ENCODE measurements at regions not wholly inside any gene's neighbourhood (a gene's known extent, or its start where the extent isn't known, plus 50 kb on each side); places are given as distances from the start of the nearest gene placed in this dataset.

DNA sequence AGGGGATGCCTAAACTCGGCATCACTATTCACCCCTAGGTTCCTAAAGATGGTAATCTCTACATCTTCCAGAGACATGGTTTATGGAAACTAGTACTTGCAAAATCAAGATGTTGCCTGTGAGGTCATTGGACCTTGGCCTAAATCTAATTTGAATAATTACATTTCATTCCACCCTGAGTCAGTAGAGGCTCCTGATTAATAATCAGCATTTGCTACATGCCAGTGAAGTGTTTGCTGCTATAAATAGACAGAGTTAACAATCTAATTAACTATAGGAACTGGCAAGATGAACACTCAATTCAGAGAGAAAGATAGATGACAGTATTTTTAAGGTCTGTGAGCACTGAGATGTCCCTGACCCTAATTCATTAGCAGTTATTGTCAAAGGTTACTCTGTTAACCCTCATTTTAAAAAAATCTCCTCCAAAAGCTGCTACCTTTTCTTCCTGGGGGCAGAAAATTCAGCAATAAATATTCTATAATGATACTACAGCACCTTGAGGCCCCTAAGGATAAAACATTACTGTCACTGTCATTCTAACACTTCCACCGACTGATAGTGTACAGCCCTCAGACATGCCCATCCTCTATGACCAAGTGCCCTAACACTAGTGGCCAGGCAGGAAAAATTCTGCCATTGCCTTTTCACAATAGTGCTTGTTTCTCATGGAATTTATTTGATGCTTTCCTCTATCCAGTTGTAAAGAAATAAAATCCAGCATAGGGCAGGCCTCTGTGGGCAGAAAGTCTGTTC, 65.7 kb upstream of the CCDC196 start:
- DNase-seq (ENCODE audit: low spot score) = no peak

DNA sequence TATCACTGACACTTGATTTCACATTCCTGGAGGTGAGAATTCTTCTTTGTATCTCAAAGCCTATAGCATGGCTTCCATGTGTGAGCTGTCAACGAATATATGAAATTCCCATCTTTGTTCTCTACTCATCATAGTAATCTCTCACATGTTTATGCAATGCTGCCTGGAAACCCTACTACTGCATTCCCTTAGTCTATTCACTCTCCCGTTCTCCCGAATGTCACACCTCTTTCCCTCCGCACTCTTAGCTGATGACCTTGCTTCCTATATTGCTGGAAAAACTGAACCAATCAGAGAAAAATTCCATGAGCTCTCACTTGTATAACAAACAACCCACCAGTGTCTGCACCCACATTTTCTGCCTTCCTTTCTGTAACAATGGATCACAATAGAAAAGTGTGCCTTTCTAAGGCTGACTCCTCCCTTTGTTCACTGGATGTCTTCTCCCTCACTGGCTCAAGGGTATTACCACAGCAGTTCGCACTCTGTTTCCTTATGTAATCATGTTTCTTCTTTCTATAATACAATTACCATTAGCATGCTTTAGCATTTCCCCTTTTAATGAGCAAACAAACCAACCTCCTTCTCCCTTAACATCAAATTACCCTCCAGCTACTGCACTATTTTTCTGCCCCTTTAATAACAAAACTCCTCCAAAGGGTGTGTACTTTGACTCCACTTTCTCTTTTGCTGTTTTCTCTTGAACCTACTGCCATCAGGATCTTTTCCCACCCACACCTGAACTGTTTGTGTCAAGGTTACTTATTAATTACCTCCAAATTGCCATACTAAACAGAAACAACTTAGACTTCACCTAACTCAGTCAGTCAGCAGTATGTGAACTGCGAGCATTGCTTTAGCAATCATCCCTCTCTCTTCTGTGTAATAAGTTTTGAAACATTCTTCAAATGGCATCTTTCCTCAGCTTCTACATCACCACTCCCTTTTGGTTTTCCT, 63.9 kb upstream of the CCDC196 start:
- DNase-seq (ENCODE audit: low spot score) = no peak

DNA sequence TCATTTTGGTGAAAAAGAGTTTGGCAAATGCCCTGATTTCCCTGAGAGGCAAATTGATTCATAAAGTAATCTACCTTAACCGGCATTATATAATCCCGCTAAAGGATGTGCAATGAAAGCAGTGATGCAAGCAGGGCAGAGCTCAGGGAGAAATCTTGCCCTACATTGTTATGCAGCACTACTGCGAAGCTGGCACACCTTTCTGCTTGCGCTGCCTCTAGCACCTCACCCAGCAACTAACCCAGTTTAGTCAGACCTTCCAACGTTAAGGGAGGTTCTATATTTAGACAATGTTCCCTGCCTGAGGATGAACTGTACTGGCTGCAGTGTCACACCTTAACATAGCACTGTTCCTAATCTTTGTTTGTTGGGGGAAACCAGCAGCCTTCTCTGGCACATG, 60.8 kb upstream of the CCDC196 start:
- DNase-seq (ENCODE audit: low spot score) = no peak

DNA sequence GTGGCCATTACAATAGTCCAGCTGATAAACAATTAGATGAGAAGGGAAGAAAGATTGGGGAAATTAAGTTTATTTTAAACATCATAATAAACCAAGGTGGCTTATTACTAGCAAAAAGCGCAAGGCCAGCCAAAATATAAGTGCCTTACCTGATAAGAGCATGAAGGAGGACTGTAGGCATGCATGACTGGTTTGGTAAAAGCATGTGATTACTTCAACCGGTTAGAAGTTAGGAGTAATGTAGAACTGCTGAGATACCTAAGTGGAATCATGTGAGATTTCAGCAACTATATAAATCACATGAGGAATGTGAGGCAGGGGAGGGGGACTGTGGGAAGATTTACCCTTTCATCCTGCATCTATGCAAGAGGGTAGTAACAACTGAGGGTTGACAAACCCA, 59.7 kb upstream of the CCDC196 start:
- DNase-seq (ENCODE audit: low spot score) = no peak

DNA sequence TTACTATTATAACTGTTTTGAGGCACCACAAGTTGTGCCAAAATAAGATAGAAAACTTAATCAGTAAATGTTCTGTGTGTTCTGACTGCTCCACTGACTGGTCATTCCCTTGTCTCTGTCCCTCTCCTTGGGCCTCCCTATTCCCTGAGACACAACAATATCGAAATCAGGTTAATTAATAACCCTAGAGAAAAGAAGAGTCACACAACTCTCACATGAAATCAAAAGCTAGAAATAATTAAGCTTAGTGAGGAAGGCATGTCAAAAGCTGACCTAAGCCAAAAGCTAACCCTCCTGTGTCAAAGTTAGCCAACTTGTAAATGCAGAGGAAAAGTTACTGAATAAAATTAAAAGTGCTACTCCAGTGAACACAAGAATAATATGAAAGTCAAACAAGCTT, 53.8 kb upstream of the CCDC196 start:
- no peak for DNase-seq (ENCODE audit: low spot score)

- no peak for DNase-seq (ENCODE audit: low spot score)
Measured at GRCh38 chr14:66434464-66434863, 51.7 kb upstream of the CCDC196 start.

DNA sequence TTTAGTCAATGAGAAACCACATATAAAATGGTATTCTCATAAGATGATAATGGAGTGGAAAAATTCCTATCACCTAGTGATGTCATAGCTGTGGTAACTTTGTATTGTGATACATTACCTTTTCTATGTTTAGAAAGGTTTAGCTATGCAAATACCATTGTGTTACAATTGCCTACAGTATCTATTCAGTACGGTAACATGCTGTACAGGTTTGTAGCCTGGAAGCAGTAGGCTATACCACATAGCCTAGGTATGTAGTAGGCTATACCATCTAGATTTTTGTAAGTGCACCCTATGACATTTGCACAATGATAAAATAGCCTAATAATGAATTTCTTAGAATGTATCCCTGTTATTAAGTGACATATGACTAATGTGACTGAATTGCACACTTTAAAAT, 50.5 kb upstream of the CCDC196 start:
- DNase-seq (ENCODE audit: low spot score) = no peak

Measured in HuH-7.5 (cell line).